ENCODE measurements at regions not wholly inside any gene's neighbourhood (a gene's known extent, or its start where the extent isn't known, plus 50 kb on each side); places are given as distances from the start of the nearest gene placed in this dataset.
A peak's percentile ranks its signal among the peaks of the same experiment; 100 is the strongest.

DNA sequence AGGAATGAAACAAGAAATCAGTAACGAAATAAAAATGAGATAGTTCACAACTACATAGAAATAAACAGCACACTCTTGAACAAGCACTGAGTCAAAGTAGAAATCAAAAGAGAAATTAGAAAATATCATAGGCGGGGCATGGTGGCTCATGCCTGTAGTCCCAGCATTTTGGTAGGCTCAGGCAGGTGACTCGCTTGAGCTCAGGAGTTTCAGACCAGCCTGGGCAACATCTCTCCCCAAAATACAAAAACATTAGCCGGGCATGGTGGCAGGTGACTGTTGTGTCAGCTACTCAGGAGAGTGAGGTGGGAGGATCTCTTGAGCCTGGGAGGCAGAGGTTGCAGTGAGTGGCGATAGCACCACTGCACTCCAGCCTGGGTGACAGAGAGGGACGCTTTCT, 714.4 kb downstream of the GLUD2 start:
- TF ChIP-seq GTF2E2 (tag; IDR thresholded peaks at IDR 0.05) = no peak
- no peak for TF ChIP-seq CTBP1 (IDR thresholded peaks at IDR 0.05; ENCODE audit: borderline replicate concordance)
- no peak for TF ChIP-seq CBFB (CRISPR knock-in tag; IDR thresholded peaks at IDR 0.05)
- no peak for TF ChIP-seq NBN (IDR thresholded peaks at IDR 0.05; ENCODE audit: low read depth)
- POLR2A ChIA-PET = no interaction called here
- H3K4me3 ChIP-seq = no peak overlapping the region
- H3K4me2 ChIP-seq (ENCODE audit: insufficient read depth, low read length) = no peak overlapping the region
- no peaks in the 10 kb centered on the region for H3K27me3 ChIP-seq (ENCODE audit: control insufficient read depth in 2 of 2, insufficient read depth in 2 of 2, low read length in 2 of 2)
- H3K9me3 ChIP-seq (replicated peaks; ENCODE audit: control insufficient read depth, insufficient read depth, low read depth, low read length) = no peaks in the 10 kb centered on the region
- no TSS peak for BruUV-seq (replicated peaks)
- DNase-seq (ENCODE audit: extremely low read depth in 1 of 4, low spot score in 3 of 4) = no peak
- CTCF ChIA-PET (ENCODE audit: low intra/inter-chr PET ratio) = no interaction called here
- no peak for ATAC-seq
- H3K9ac ChIP-seq (ENCODE audit: insufficient read depth in 1 of 2, low read depth in 2 of 2, low read length in 2 of 2) = no peak overlapping the region
- in situ Hi-C loops (cut with MboI) (no loop called here), intact Hi-C loops (cut with micrococcal nuclease) (no loop called here)
- no peaks in the 10 kb centered on the region for H3K36me3 ChIP-seq (ENCODE audit: control insufficient read depth, insufficient read depth, low read length)
- WGBS (ENCODE audit: insufficient coverage, low coverage, missing lambda C conversion rate) = 44% methylated on average over 5 of the region's 6 CpGs
- no peak overlapping the region for H3K27ac ChIP-seq (ENCODE audit: extremely low read depth, low read depth, low read length)
- no peaks in the 10 kb centered on the region for H3K9me1 ChIP-seq (ENCODE audit: control insufficient read depth, insufficient read depth, low read length)
- FAIRE-seq = no peak
- H3K79me2 ChIP-seq (ENCODE audit: control insufficient read depth, insufficient read depth, low read length) = no peaks in the 10 kb centered on the region
- H4K20me1 ChIP-seq (replicated peaks; ENCODE audit: control insufficient read depth, insufficient read depth, low read length) = no peaks in the 10 kb centered on the region
- no peaks in the 10 kb centered on the region; a peak in 1 of 5 replicates for H3K4me1 ChIP-seq (replicated peaks in 1 of 2; ENCODE audit: control insufficient read depth in 2 of 2, insufficient read depth in 2 of 2, low read length in 2 of 2)
- no peak overlapping the region for H2AFZ ChIP-seq (ENCODE audit: low read depth, low read length)

DNA sequence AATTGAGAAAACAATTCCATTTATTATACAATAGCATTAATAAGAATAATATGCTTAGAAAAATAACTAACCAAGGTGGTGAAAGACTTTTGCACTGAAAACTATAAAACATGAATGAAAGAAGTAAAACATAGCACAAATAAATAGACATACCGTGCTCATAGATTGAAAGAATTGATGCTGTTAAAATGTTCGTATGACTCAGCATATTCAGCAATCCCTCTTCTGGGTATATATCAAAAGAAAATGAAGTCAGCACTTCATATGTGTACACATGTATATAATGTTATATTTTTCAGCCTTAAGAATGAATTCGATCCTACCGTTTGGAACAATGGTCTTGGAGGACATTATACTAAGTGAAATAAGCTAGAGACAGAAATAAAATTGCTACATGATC, 716.3 kb downstream of the GLUD2 start:
- Histone ChIP-seq H3K4me1 (replicated peaks in 1 of 2; ENCODE audit: control insufficient read depth in 2 of 2, insufficient read depth in 2 of 2, low read length in 2 of 2) (no peaks in the 10 kb centered on the region; a peak in 1 of 5 replicates), H4K20me1 (replicated peaks; ENCODE audit: control insufficient read depth, insufficient read depth, low read length) (no peaks in the 10 kb centered on the region), H3K79me2 (ENCODE audit: control insufficient read depth, insufficient read depth, low read length) (no peaks in the 10 kb centered on the region), H3K27ac (ENCODE audit: extremely low read depth, low read depth, low read length) (no peak overlapping the region), H3K27me3 (ENCODE audit: control insufficient read depth in 2 of 2, insufficient read depth in 2 of 2, low read length in 2 of 2) (no peaks in the 10 kb centered on the region), H3K4me2 (ENCODE audit: insufficient read depth, low read length) (no peak overlapping the region), H3K9me3 (replicated peaks; ENCODE audit: control insufficient read depth, insufficient read depth, low read depth, low read length) (no peaks in the 10 kb centered on the region), H3K9me1 (ENCODE audit: control insufficient read depth, insufficient read depth, low read length) (no peaks in the 10 kb centered on the region), H2AFZ (ENCODE audit: low read depth, low read length) (no peak overlapping the region), H3K36me3 (ENCODE audit: control insufficient read depth, insufficient read depth, low read length) (no peaks in the 10 kb centered on the region), H3K9ac (ENCODE audit: insufficient read depth in 1 of 2, low read depth in 2 of 2, low read length in 2 of 2) (no peak overlapping the region), H3K4me3 (no peak overlapping the region)
- intact Hi-C loops (cut with micrococcal nuclease) = no loop called here
- no peak for DNase-seq (ENCODE audit: extremely low read depth in 1 of 4, low spot score in 3 of 4)
- no peak for TF ChIP-seq ZNF165 (CRISPR knock-in tag; IDR thresholded peaks at IDR 0.05; ENCODE audit: borderline replicate concordance)
- peak; percentile 80 for TF ChIP-seq C11orf30 (IDR thresholded peaks at IDR 0.05; ENCODE audit: low read depth)
- TF ChIP-seq ZNF316 (IDR thresholded peaks at IDR 0.05) = peak; percentile 94
- peak; percentile 59; the same call in 1 of the 2 replicates for TF ChIP-seq NFE2L1 (tag; IDR thresholded peaks at IDR 0.05; ENCODE audit: borderline replicate concordance, low read depth)
- peak; percentile 72; the same call in 1 of the 2 replicates for TF ChIP-seq MAFK (IDR thresholded peaks at IDR 0.05; ENCODE audit: low read length)
- TF ChIP-seq MAFF (IDR thresholded peaks at IDR 0.05; ENCODE audit: low read length) = peak; percentile 49
- TF ChIP-seq NFE2 (IDR thresholded peaks at IDR 0.05; ENCODE audit: low read depth) = peak; percentile 60
- peak; percentile 91 for TF ChIP-seq MAFG (tag; conservative IDR thresholded peaks at IDR 0.05)
- no peak for TF ChIP-seq CC2D1A (IDR thresholded peaks at IDR 0.05)
- TF ChIP-seq FOSL1 (tag; conservative IDR thresholded peaks at IDR 0.05) = no peak
- ChIA-PET CTCF (ENCODE audit: low intra/inter-chr PET ratio) (no interaction called here), POLR2A (no interaction called here)
- WGBS (ENCODE audit: insufficient coverage, low coverage, missing lambda C conversion rate) = 26% methylated on average over 3 of the region's 4 CpGs
- in situ Hi-C loops (cut with MboI) = no loop called here
- FAIRE-seq = no peak
- BruUV-seq (replicated peaks) = no TSS peak
- ATAC-seq = no peak

Measured in K562 (cell line).